WERI-Rb-1 (cell line): ENCODE measurements at regions not wholly inside any gene's neighbourhood (a gene's known extent, or its start where the extent isn't known, plus 50 kb on each side); places are given as distances from the start of the nearest gene placed in this dataset.
"Not testable (repeated sequence)": the region's sequence is repeated elsewhere in the genome, so short reads cannot be mapped to it uniquely, and the experiment has no call there.

ENCODE experiments used
- DNase-seq: peaks from one replicate; pipeline ENCODE4 v3.0.0-alpha.2; 2020
- H3K27ac ChIP-seq: fragments of 250-450 bp; sonication (Bioruptor Pico); 2 replicates; pipeline ENCODE4 v1.5.1; 2020; ENCODE audit warnings: mild to moderate bottlenecking, moderate library complexity
- H3K27me3 ChIP-seq: fragments of 250-450 bp; sonication (Bioruptor Pico); 2 replicates; pipeline ENCODE4 v1.5.1; 2021; ENCODE audit warnings: mild to moderate bottlenecking, low read depth, moderate library complexity; ENCODE audit not compliant: insufficient read depth, severe bottlenecking
- H3K36me3 ChIP-seq: fragments of 250-450 bp; sonication (Bioruptor Pico); 2 replicates; pipeline ENCODE4 v1.5.1; 2020; ENCODE audit warnings: mild to moderate bottlenecking, moderate library complexity
- H3K4me3 ChIP-seq: 2 replicates; pipeline ENCODE4 v1.5.1; 2011; ENCODE audit warnings: low read depth, mild to moderate bottlenecking, control low read depth, low read length
- H3K9me3 ChIP-seq: fragments of 250-450 bp; sonication (Bioruptor Pico); 2 replicates; pipeline ENCODE4 v1.5.1; 2021; ENCODE audit warnings: mild to moderate bottlenecking, moderate library complexity; ENCODE audit not compliant: severe bottlenecking

- H3K9me3 ChIP-seq, H3K27me3 ChIP-seq, H3K36me3 ChIP-seq: not testable (repeated sequence)
- peak overlapping the region; percentile 18; the same call in 1 of the 2 replicates for H3K27ac ChIP-seq
- H3K4me3 ChIP-seq = peak overlapping the region; percentile 68
- peak; percentile 76 for DNase-seq
These were observed 69.4 kb upstream of the NUDT4B start for GRCh38 chr1:148679050-148679786.

GRCh38 chr1:148679787-148680326 is 68.7 kb upstream of the NUDT4B start:
- H3K9me3 ChIP-seq, H3K27me3 ChIP-seq, H3K27ac ChIP-seq, H3K36me3 ChIP-seq, DNase-seq: not testable (repeated sequence)
- peak overlapping the region; percentile 68 for H3K4me3 ChIP-seq

GRCh38 chr1:148686735-148687134 is 61.8 kb upstream of the NUDT4B start:
- not testable (repeated sequence) for H3K27me3 ChIP-seq, H3K9me3 ChIP-seq, H3K4me3 ChIP-seq, H3K36me3 ChIP-seq, DNase-seq, H3K27ac ChIP-seq

- not testable (repeated sequence) for DNase-seq, H3K27me3 ChIP-seq, H3K27ac ChIP-seq, H3K9me3 ChIP-seq, H3K4me3 ChIP-seq, H3K36me3 ChIP-seq
These were observed 61.2 kb upstream of the NUDT4B start for GRCh38 chr1:148687376-148687775.
